ENCODE measurements at regions not wholly inside any gene's neighbourhood (a gene's known extent, or its start where the extent isn't known, plus 50 kb on each side); places are given as distances from the start of the nearest gene placed in this dataset.

DNA sequence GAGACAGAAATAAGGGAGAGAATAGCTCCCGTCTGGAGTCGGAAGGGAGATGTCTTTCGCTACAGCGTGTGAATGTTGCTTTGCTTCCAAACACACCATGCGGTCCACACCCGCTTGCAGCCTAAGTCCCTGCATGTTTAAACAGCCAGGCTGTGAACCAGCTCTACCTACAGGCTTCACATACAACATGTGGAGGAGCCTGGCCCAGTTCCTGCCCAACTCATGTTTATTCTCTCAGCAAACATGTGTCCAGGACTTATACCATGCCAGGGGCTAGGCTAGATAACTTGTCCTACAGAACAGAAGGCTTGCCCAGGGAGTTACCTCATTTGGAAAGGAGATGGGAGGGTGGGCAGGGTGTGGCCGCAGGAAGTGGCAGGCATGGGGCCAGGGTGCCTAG is 181.5 kb downstream of the FOXO1 start:
- H3K27me3 ChIP-seq (ENCODE audit: control insufficient read depth, insufficient read depth, low read length): no peaks in the 10 kb centered on the region
- H3K36me3 ChIP-seq (ENCODE audit: control insufficient read depth, insufficient read depth, low read length): no peaks in the 10 kb centered on the region
- H3K4me3 ChIP-seq (ENCODE audit: low read length): no peak overlapping the region
- no peaks in the 10 kb centered on the region for H3K9me3 ChIP-seq (ENCODE audit: control insufficient read depth, low read length)
- peaks cover 10% of the 10 kb centered on the region for H3K4me1 ChIP-seq (ENCODE audit: control insufficient read depth, insufficient read depth, low read length)
- no peak overlapping the region for H3K9ac ChIP-seq (ENCODE audit: low read length)

DNA sequence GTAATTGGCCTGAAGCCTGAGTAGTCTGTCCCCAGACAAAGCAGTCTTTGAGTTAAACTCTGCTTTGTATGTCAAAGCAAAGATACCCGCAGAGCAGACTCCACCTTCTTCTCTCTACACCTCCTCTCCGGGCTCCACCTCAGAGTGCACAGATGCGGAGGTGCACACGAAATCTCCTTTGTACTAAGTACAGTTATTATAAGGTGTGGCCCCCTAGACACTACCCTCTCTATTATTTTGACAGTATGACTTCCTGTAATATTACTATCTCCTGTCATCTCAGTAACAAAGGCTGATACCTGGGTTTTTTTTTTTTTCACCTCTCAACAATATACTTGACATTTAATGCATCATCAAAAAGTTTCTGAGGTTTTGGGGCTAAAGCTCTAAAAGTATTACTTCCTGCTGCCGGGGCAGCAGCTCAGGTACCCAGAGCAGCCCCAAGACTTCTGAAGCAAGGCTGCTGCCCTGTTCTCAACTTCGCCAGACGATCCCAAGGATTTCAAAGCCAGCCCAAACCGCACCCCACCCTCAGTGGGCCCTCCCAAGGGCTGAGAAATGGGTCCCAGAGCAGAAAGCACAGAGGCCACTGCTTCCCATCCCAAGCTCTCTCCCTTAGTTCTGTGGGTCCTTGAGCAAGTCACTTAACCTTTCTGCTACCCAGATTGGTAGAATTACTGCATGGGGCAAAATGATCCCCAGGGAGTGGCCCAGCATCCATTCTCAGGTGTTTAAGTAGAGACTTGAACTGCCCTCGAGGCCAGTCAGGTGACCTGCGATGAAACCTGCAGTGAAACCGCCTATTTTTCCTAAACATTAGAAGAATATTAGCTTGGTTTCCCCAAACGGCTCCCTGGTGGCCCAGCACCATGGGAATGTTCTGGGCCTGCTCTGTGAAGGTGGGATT is 180.6 kb downstream of the FOXO1 start:
- Histone ChIP-seq H3K9me3 (ENCODE audit: control insufficient read depth, low read length) (no peaks in the 10 kb centered on the region), H3K36me3 (ENCODE audit: control insufficient read depth, insufficient read depth, low read length) (no peaks in the 10 kb centered on the region), H3K27me3 (ENCODE audit: control insufficient read depth, insufficient read depth, low read length) (no peaks in the 10 kb centered on the region), H3K9ac (ENCODE audit: low read length) (no peak overlapping the region), H3K4me1 (ENCODE audit: control insufficient read depth, insufficient read depth, low read length) (peaks cover 10% of the 10 kb centered on the region), H3K4me3 (ENCODE audit: low read length) (no peak overlapping the region)

DNA sequence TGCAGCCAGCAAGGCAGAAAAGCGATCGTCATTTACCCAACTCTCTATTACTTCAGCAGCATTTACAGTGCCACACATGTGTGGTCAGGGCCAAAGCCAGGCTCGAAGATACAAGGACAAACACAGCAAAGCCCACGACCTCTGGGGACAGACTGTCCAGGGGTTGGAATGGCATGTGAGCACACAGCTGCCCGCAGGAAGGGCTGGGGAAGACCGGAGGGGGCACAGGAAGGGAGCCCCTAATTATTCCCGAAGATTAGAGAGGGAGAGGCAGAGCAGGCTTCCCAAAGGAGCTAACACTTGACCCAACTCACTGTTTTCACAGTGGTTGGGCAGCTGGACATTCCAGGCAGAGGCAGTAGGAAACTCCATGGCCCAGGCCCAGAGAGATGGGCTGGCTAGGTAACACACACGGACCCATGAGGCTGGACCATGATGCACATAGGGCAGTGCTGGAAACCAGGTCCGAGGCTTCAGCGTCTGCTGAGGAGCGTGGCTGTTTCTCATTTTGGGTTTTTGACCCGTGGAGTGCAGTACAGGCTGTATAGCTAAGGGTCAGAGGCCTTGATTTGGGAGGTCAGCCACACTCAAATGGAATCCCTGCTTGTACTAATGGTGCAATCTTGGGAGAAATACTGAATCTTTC is 179.8 kb downstream of the FOXO1 start:
- Histone ChIP-seq H3K9ac (ENCODE audit: low read length) (no peak overlapping the region), H3K4me3 (ENCODE audit: low read length) (no peak overlapping the region), H3K36me3 (ENCODE audit: control insufficient read depth, insufficient read depth, low read length) (no peaks in the 10 kb centered on the region), H3K4me1 (ENCODE audit: control insufficient read depth, insufficient read depth, low read length) (peaks cover 10% of the 10 kb centered on the region), H3K27me3 (ENCODE audit: control insufficient read depth, insufficient read depth, low read length) (no peaks in the 10 kb centered on the region), H3K9me3 (ENCODE audit: control insufficient read depth, low read length) (no peaks in the 10 kb centered on the region)

DNA sequence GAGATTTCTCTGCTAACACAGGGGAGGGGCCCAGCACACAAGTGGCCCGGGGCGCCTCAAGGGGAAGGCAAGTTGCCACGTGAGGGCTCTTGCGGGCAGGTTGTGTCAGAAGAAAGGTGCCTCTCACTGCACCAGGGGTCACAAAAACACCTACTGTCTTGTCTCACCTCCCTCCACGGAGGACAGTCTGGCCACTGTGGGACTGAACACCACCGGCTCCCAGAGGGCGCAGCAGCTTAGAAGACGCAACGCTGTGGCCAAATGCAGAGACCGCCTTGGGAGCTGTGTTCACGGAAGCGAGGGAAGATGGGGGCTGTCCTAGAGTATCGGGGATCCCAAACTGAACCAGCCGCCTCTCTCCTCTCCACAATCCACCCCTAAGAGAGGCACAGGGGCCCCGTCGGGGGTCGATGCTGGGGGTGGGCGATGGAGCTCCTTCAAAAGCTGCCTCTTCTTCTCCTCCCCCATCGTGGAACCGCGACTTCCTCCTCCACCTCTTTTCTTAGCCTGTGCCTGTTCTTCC is 177.5 kb downstream of the FOXO1 start:
- Histone ChIP-seq H3K27me3 (ENCODE audit: control insufficient read depth, insufficient read depth, low read length) (no peaks in the 10 kb centered on the region), H3K4me1 (ENCODE audit: control insufficient read depth, insufficient read depth, low read length) (peaks cover 10% of the 10 kb centered on the region), H3K9me3 (ENCODE audit: control insufficient read depth, low read length) (no peaks in the 10 kb centered on the region), H3K4me3 (ENCODE audit: low read length) (no peak overlapping the region), H3K36me3 (ENCODE audit: control insufficient read depth, insufficient read depth, low read length) (no peaks in the 10 kb centered on the region), H3K9ac (ENCODE audit: low read length) (no peak overlapping the region)

DNA sequence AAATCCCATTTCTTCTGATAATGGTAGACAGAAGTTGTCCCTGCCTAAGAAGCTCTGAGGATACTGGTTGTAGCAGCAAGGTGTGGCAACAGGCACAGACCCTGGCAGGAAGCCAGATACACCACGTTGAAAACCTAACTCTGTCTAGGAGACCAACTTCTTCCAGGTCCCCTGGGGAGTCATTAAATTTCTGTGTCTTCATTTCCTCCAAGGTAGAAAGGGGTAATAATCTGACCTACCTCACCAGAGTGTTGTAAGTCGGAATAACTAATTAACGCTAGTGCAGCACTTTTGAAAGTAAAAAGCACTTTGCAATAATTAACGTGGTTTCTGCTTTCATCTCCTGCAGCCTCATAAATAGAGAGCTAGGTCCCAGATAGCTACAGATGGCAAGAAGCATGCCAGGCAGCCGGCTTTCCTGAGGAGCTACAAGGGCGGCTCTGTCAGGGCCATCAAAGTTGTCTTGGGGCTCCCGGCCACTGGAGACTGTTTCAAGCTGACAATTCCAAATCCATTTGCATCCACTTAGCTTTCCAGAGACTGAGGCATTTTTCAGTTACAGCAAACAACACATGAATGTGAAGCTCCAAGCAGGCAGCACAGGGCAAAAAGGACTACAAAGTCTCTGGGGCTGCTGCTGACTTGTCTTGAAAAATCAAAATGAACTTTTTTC is 176.2 kb downstream of the FOXO1 start:
- Histone ChIP-seq H3K9ac (ENCODE audit: low read length) (no peak overlapping the region), H3K4me1 (ENCODE audit: control insufficient read depth, insufficient read depth, low read length) (peaks cover 3% of the 10 kb centered on the region), H3K4me3 (ENCODE audit: low read length) (no peak overlapping the region), H3K9me3 (ENCODE audit: control insufficient read depth, low read length) (no peaks in the 10 kb centered on the region), H3K27me3 (ENCODE audit: control insufficient read depth, insufficient read depth, low read length) (no peaks in the 10 kb centered on the region), H3K36me3 (ENCODE audit: control insufficient read depth, insufficient read depth, low read length) (no peaks in the 10 kb centered on the region)

DNA sequence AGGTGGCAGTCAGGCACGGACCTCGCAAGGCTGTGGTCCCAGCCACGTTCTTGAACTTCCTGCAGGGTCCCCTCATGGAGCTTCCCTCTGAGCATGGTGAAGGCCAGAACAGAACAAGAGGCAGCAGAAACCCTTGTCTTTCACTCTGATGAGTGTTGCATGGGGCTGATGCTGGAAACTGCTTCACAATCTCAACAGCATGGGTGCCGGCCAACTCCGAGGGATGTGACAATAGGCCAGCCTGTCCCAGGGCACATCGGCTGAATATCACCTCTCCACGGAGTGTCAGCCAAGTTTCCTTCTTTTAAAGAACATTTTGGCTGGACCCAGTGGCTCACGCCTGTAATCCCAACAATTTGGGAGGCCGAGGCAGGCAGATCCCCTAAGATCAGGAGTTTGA is 173.9 kb downstream of the FOXO1 start:
- Histone ChIP-seq H3K9ac (ENCODE audit: low read length) (no peak overlapping the region), H3K9me3 (ENCODE audit: control insufficient read depth, low read length) (no peaks in the 10 kb centered on the region), H3K36me3 (ENCODE audit: control insufficient read depth, insufficient read depth, low read length) (no peaks in the 10 kb centered on the region), H3K4me3 (ENCODE audit: low read length) (no peak overlapping the region), H3K4me1 (ENCODE audit: control insufficient read depth, insufficient read depth, low read length) (no peaks in the 10 kb centered on the region), H3K27me3 (ENCODE audit: control insufficient read depth, insufficient read depth, low read length) (no peaks in the 10 kb centered on the region)

DNA sequence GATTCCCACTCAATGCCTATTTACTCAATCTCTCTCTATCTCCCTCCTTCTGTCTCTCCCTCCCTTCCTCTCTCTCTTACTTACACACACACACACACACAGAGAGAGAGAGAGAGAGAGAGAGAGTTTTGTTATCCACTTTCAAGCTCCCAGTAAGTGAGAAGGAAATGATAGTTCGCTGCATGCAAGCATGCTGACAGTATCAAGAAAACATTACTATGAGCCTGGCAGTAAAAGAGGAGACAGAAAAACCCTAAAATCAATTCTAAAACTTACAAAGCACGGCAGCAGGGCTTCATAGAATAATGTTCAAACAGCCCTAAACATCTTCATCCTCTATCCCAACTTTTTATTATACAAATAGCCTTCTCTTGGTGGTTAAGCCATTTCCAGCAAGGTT is 171.9 kb downstream of the FOXO1 start:
- H3K4me3 ChIP-seq (ENCODE audit: low read length): no peak overlapping the region
- no peak overlapping the region for H3K9ac ChIP-seq (ENCODE audit: low read length)
- H3K9me3 ChIP-seq (ENCODE audit: control insufficient read depth, low read length): no peaks in the 10 kb centered on the region
- H3K36me3 ChIP-seq (ENCODE audit: control insufficient read depth, insufficient read depth, low read length): no peaks in the 10 kb centered on the region
- no peaks in the 10 kb centered on the region for H3K27me3 ChIP-seq (ENCODE audit: control insufficient read depth, insufficient read depth, low read length)
- no peaks in the 10 kb centered on the region for H3K4me1 ChIP-seq (ENCODE audit: control insufficient read depth, insufficient read depth, low read length)

DNA sequence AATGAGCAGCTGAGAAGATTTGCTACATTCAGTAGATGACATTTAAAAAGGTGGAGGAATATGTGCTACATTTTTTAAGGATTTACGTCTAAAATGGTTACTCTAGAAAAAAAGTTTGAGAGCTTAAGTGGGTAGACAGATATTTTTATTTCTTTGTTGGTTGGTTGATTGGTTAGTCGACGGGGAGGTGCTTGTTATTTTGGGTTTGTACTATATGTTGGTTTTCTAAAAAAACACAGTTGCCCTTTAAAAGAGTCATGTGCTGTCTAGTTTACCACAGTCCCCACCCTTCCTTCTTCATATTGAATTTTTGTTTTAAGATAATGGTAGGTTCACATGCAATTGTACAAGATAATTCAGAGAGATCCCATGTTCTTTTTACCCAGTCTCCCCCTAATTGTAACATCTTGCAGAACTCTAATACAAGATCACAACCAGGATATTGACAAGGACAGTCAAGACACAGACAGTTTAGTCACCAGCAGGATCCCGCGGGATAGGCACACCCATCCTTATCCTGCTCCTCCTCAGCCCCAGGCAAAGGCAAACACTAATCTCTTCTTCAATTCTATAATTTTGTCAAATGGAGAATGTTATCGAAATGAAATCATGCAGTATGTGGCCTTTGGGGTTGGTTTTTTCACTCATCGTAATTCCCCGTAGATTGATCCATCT is 171.4 kb downstream of the FOXO1 start:
- Histone ChIP-seq H3K9me3 (ENCODE audit: control insufficient read depth, low read length) (no peaks in the 10 kb centered on the region), H3K4me1 (ENCODE audit: control insufficient read depth, insufficient read depth, low read length) (no peaks in the 10 kb centered on the region), H3K27me3 (ENCODE audit: control insufficient read depth, insufficient read depth, low read length) (no peaks in the 10 kb centered on the region), H3K9ac (ENCODE audit: low read length) (no peak overlapping the region), H3K36me3 (ENCODE audit: control insufficient read depth, insufficient read depth, low read length) (no peaks in the 10 kb centered on the region), H3K4me3 (ENCODE audit: low read length) (no peak overlapping the region)

DNA sequence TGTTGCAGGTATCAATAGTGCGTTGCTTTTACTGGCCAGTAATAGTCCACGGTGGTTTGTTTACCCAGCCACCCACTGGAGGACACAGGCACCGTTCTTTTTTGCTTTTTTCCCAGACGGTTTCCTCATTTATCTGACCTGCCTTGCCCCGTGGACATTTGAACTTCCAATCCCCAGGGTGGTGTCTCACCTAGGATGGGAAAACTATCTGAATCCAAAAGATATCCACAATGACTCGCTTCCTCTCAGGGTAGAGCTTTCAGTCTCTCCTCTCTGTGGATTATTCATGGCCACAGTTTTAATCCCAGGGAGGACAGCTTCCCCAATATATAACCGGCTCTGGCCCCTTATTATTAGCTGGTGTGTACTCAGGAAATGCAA is 170.8 kb downstream of the FOXO1 start:
- H3K27me3 ChIP-seq (ENCODE audit: control insufficient read depth, insufficient read depth, low read length): no peaks in the 10 kb centered on the region
- H3K9ac ChIP-seq (ENCODE audit: low read length): no peak overlapping the region
- H3K9me3 ChIP-seq (ENCODE audit: control insufficient read depth, low read length): no peaks in the 10 kb centered on the region
- H3K36me3 ChIP-seq (ENCODE audit: control insufficient read depth, insufficient read depth, low read length): no peaks in the 10 kb centered on the region
- H3K4me3 ChIP-seq (ENCODE audit: low read length): no peak overlapping the region
- no peaks in the 10 kb centered on the region for H3K4me1 ChIP-seq (ENCODE audit: control insufficient read depth, insufficient read depth, low read length)

DNA sequence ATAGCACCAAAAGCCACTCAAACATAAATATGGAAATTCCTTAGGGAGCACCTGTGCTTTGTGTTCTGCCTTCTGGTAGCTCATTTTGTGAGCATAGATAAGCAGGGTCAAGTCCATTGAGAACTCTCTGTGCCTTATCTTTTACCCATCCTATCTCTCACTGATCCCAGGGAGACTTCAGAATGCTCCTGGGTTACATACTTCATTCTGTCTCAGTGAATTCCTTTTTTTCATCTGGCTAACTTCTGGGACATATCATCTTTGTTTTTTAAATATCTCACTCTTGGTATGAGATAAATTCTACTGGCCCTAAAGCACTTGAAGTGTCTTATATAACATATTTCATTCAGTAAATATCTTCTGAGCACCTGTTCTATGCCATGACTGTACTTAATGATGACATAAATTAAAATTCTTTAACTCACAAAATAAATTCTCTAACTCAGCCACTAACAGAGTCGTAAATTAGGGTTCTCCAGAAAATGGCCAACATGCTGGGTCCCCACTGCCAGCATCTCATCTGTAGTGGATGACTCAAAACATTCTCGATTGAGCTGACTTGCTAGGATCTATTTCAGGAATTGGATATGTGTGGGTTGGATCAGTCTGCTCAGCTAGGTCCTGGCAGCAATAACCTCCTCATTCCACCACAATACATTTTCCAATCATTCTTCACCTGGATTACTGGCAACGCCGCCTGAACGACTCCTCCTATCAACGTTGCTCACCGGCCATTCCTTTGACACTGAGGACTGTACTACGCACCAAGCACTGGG is 170.2 kb downstream of the FOXO1 start:
- no peaks in the 10 kb centered on the region for H3K27me3 ChIP-seq (ENCODE audit: control insufficient read depth, insufficient read depth, low read length)
- H3K4me1 ChIP-seq (ENCODE audit: control insufficient read depth, insufficient read depth, low read length): no peaks in the 10 kb centered on the region
- no peaks in the 10 kb centered on the region for H3K9me3 ChIP-seq (ENCODE audit: control insufficient read depth, low read length)
- no peaks in the 10 kb centered on the region for H3K36me3 ChIP-seq (ENCODE audit: control insufficient read depth, insufficient read depth, low read length)
- H3K9ac ChIP-seq (ENCODE audit: low read length): no peak overlapping the region
- H3K4me3 ChIP-seq (ENCODE audit: low read length): no peak overlapping the region

DNA sequence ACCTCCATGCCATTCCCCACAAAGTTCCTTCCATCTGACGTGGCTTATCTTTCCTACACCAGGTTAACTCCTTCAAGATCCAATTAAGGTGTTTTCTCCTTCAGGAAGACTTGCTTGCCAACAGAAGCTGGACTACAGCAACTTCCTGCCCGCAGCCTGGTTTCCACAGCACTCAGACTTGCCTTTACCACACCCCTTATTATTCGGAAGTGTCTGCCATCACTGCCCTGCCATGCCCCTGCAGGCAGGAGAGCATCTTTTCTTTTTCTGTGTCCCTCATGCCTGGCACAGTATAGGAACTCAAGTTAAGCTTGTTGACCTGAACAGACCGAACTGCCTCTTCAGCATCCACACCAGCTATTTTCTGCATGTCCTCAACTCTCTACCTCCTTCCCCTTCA is 168.0 kb downstream of the FOXO1 start:
- Histone ChIP-seq H3K4me1 (ENCODE audit: control insufficient read depth, insufficient read depth, low read length) (no peaks in the 10 kb centered on the region), H3K27me3 (ENCODE audit: control insufficient read depth, insufficient read depth, low read length) (no peaks in the 10 kb centered on the region), H3K36me3 (ENCODE audit: control insufficient read depth, insufficient read depth, low read length) (no peaks in the 10 kb centered on the region), H3K9me3 (ENCODE audit: control insufficient read depth, low read length) (no peaks in the 10 kb centered on the region), H3K4me3 (ENCODE audit: low read length) (no peak overlapping the region), H3K9ac (ENCODE audit: low read length) (no peak overlapping the region)
